ENCODE measurements at regions not wholly inside any gene's neighbourhood (a gene's known extent, or its start where the extent isn't known, plus 50 kb on each side); places are given as distances from the start of the nearest gene placed in this dataset.

DNA sequence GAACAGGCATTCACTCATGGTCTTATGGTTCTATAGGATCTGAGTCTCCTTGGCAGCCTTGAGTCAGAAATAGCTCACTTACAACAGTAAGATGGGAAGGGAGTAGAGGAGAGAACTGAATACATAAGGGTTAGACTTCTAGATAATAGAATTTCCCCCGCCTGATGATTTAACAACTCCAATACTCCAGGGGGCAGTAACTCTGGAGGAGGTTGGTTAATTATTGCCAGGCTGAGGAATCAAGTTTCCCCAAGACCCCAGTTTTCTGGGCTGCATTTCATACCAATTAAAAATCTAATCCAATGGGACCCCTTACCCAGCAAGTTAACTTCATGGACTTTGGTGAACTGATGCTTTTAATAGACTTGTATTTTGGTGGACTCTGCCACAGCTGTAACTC lies 94.2 kb upstream of the MOCS1 start:
- DNase-seq, result no peak
- Histone ChIP-seq H3K36me3 (replicated peaks) (no peaks in the 10 kb centered on the region), H3K27ac (no peak overlapping the region), H3K27me3 (replicated peaks) (no peaks in the 10 kb centered on the region), H3K4me3 (ENCODE audit: low read depth, low read length) (no peak overlapping the region)
- in situ Hi-C loops (cut with HindIII; ENCODE audit: low pct_ligation_motif_present, low sequenced_read_pairs), result no loop called here
- TF ChIP-seq, protein P1, sequence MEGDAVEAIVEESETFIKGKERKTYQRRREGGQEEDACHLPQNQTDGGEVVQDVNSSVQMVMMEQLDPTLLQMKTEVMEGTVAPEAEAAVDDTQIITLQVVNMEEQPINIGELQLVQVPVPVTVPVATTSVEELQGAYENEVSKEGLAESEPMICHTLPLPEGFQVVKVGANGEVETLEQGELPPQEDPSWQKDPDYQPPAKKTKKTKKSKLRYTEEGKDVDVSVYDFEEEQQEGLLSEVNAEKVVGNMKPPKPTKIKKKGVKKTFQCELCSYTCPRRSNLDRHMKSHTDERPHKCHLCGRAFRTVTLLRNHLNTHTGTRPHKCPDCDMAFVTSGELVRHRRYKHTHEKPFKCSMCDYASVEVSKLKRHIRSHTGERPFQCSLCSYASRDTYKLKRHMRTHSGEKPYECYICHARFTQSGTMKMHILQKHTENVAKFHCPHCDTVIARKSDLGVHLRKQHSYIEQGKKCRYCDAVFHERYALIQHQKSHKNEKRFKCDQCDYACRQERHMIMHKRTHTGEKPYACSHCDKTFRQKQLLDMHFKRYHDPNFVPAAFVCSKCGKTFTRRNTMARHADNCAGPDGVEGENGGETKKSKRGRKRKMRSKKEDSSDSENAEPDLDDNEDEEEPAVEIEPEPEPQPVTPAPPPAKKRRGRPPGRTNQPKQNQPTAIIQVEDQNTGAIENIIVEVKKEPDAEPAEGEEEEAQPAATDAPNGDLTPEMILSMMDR (IDR thresholded peaks at IDR 0.05; ENCODE audit: low read depth, low read length, missing control alignments), result no peak

DNA sequence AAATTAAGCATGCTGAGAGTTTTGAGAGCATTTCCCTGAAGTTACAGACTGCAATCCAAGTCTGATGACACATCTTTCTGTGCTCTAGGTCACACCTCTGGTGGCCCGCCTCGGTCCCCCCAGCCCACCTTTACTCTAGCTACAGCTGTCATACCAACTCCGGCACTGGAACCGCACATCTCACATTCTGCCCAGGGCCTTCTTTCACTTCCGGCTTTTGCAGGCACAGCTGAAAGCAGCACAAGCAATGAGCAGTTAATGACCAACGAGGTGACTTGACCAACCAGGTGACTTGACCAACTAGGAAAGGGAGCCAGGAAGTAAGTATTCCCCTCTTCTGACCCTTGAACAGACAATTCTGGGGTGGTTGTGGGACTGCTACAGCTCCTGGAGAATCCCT lies 88.6 kb upstream of the MOCS1 start:
- Histone ChIP-seq H3K36me3 (replicated peaks) (no peaks in the 10 kb centered on the region), H3K4me3 (ENCODE audit: low read depth, low read length) (no peak overlapping the region), H3K27me3 (replicated peaks) (no peaks in the 10 kb centered on the region), H3K27ac (no peak overlapping the region)
- TF ChIP-seq, protein P1 (IDR thresholded peaks at IDR 0.05; ENCODE audit: low read depth, low read length, missing control alignments), result no peak
- in situ Hi-C loops (cut with HindIII; ENCODE audit: low pct_ligation_motif_present, low sequenced_read_pairs), result no loop called here
- no peak for DNase-seq

DNA sequence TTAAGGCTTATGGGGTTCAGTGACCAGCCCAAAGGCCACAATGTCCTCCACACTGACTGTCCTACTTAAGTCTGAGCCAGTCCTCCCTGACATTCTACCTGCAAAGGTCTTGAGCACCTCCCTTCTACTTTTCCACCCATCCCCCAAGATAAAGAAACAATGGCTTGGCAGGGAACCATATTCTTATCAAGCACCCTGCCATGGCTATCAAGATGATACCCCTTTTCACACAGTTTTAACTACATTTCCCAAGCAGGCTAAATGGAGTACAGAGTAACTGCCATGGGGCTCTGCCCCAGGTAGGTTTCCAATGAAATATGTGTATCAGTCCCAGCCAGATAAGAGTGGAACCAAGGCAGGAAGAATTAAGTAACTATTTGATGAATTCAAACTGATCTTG lies 85.9 kb upstream of the MOCS1 start:
- Histone ChIP-seq H3K4me3 (ENCODE audit: low read depth, low read length) (no peak overlapping the region), H3K36me3 (replicated peaks) (no peaks in the 10 kb centered on the region), H3K27ac (no peak overlapping the region), H3K27me3 (replicated peaks) (no peaks in the 10 kb centered on the region)
- in situ Hi-C loops (cut with HindIII; ENCODE audit: low pct_ligation_motif_present, low sequenced_read_pairs), result no loop called here
- DNase-seq, result no peak
- TF ChIP-seq, protein P1 (IDR thresholded peaks at IDR 0.05; ENCODE audit: low read depth, low read length, missing control alignments), result no peak

DNA sequence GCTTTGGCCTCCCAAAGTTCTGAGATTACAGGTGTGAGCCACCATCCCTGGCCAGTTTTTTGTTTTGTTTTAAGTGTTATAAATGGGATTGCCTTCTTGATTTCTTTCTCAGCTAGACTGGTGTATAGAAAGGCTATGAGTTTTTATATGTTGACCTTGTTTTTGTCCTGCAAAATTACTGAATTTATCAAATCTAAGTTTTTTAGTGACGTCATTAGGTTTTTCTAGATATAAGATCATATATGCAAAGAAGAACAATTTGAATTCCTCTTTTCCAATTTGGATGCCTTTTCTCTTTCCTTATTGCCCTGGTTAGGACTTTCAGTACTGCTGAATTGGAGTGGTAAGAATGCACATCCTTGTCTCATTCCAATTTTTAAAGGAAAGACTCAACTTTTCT lies 81.3 kb upstream of the MOCS1 start:
- TF ChIP-seq, protein P1 (IDR thresholded peaks at IDR 0.05; ENCODE audit: low read depth, low read length, missing control alignments), result no peak
- Histone ChIP-seq H3K4me3 (ENCODE audit: low read depth, low read length) (no peak overlapping the region), H3K27me3 (replicated peaks) (no peaks in the 10 kb centered on the region), H3K27ac (no peak overlapping the region), H3K36me3 (replicated peaks) (no peaks in the 10 kb centered on the region)
- no peak for DNase-seq
- in situ Hi-C loops (cut with HindIII; ENCODE audit: low pct_ligation_motif_present, low sequenced_read_pairs), result no loop called here

DNA sequence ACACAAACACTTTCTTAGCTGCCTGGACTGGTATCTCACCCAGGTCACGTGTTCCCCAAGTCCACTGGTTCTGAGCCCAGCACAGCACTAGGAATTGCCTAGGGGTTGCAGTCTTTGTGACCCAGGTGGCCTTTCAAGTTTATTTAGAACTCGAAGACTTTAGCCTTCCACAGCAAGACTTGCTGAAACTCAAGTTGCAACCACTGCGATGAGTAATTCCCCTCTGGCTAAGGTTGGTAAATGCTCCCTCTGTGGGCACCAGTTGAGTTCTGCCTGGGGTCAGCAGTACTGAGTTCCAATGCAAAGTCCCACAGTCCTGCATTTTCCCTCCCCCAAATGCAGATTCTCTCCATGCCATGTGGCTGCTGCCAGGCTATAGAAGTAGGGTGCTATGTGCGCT lies 77.6 kb upstream of the MOCS1 start:
- Histone ChIP-seq H3K36me3 (replicated peaks) (no peaks in the 10 kb centered on the region), H3K4me3 (ENCODE audit: low read depth, low read length) (no peak overlapping the region), H3K27ac (no peak overlapping the region), H3K27me3 (replicated peaks) (no peaks in the 10 kb centered on the region)
- DNase-seq, result no peak
- TF ChIP-seq, protein P1 (IDR thresholded peaks at IDR 0.05; ENCODE audit: low read depth, low read length, missing control alignments), result no peak
- in situ Hi-C loops (cut with HindIII; ENCODE audit: low pct_ligation_motif_present, low sequenced_read_pairs), result no loop called here

DNA sequence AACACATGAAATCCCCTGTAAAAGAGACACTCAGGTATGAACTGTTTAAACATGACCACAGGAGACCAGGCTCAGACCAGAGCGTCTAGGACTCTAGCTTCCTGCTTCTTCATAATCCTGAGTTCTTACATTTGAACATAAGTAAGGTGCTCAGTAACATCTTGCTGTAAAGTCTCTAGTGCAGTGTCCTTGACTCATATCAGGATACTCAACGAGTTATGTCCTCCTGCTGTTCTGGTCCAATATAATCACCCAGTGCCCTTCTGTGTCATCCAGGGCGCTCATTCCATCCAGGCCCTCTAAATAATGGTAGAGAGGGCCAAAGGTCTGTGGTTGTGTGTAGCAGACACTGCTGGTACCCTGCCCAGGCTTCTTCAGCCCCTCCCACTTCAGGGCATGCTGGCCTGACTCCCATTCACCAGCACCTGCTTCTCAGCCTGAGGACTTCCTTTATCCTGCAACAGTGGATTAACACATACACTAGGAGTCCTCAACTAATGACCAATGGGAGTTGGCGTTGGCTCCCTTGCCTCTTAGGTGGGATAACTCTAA lies 66.8 kb upstream of the MOCS1 start:
- Histone ChIP-seq H3K36me3 (replicated peaks) (no peaks in the 10 kb centered on the region), H3K27ac (no peak overlapping the region), H3K27me3 (replicated peaks) (no peaks in the 10 kb centered on the region), H3K4me3 (ENCODE audit: low read depth, low read length) (no peak overlapping the region)
- DNase-seq, result no peak
- in situ Hi-C loops (cut with HindIII; ENCODE audit: low pct_ligation_motif_present, low sequenced_read_pairs), result no loop called here
- TF ChIP-seq, protein P1 (IDR thresholded peaks at IDR 0.05; ENCODE audit: low read depth, low read length, missing control alignments), result no peak

Measured in brain microvascular endothelial cell (primary cell).